GM13976 (cell line): ENCODE measurements at regions not wholly inside any gene's neighbourhood (a gene's known extent, or its start where the extent isn't known, plus 50 kb on each side); places are given as distances from the start of the nearest gene placed in this dataset.

Source experiments
- DNase-seq: peaks from one replicate; pipeline ENCODE4 v3.0.0; 2012; ENCODE audit warnings: low spot score
- CTCF ChIP-seq: IDR thresholded peaks from 2 replicates; pipeline ENCODE4 v1.5.1; 2012; ENCODE audit warnings: borderline replicate concordance, mild to moderate bottlenecking; ENCODE audit not compliant: insufficient read depth; ENCODE audit errors: extremely low read depth, missing control alignments, control extremely low read depth
- in situ Hi-C: fragments of 300-500 bp; cut with MboI; formaldehyde crosslinking; loops from one replicate; pipeline ENCODE4 v1.12.0; 2022; ENCODE audit warnings: low sequenced_read_pairs, mixed read lengths, inconsistent platforms; ENCODE audit not compliant: unreplicated experiment

GRCh38 chr5:104273725-104274124 is 711.1 kb upstream of the NUDT12 start:
- DNase-seq = no peak
- in situ Hi-C loops = no loop called here
- TF ChIP-seq CTCF = no peak

- no peak for DNase-seq
- in situ Hi-C loops = no loop called here
- TF ChIP-seq CTCF = no peak
Measured at GRCh38 chr5:104267320-104268015, 704.9 kb upstream of the NUDT12 start.

- no peak for DNase-seq
- in situ Hi-C loops = no loop called here
- TF ChIP-seq CTCF = no peak
Measured at GRCh38 chr5:104266161-104266560, 703.6 kb upstream of the NUDT12 start.

- DNase-seq = no peak
- no peak for TF ChIP-seq CTCF
- in situ Hi-C loops = no loop called here
Measured at GRCh38 chr5:104265531-104266140, 703.0 kb upstream of the NUDT12 start.

- in situ Hi-C loops = no loop called here
- TF ChIP-seq CTCF = no peak
- DNase-seq = no peak
Measured at GRCh38 chr5:104247260-104247659, 684.7 kb upstream of the NUDT12 start.

- in situ Hi-C loops = no loop called here
- no peak for DNase-seq
- no peak for TF ChIP-seq CTCF
Measured at GRCh38 chr5:104241046-104241445, 678.5 kb upstream of the NUDT12 start.
